Lower lobe of right lung (tissue), 2 donors: ENCODE measurements at regions not wholly inside any gene's neighbourhood (a gene's known extent, or its start where the extent isn't known, plus 50 kb on each side); places are given as distances from the start of the nearest gene placed in this dataset.

Experiments
- ATAC-seq, 2 donors: fragments of 200-7000 bp; cut with Tn5 transposase; one replicate each; pipeline ENCODE4 v1.9.1; 2020 to 2022; ENCODE audit warnings: mild to moderate bottlenecking in 2 of 2, moderate library complexity in 2 of 2
- DNase-seq: peaks from one replicate; pipeline ENCODE4 v3.0.0-alpha.2; 2020
- H3K27ac ChIP-seq: fragments of 200-600 bp; one replicate; pipeline ENCODE4 v1.8.0; 2022
- H3K27me3 ChIP-seq: fragments of 200-600 bp; one replicate; pipeline ENCODE4 v1.8.0; 2022; ENCODE audit warnings: low read depth
- H3K36me3 ChIP-seq: fragments of 200-600 bp; one replicate; pipeline ENCODE4 v1.8.0; 2022; ENCODE audit warnings: mild to moderate bottlenecking
- H3K4me1 ChIP-seq: fragments of 200-600 bp; one replicate; pipeline ENCODE4 v1.8.0; 2022
- H3K4me3 ChIP-seq: fragments of 200-600 bp; one replicate; pipeline ENCODE4 v1.8.0; 2022; ENCODE audit warnings: mild to moderate bottlenecking
- H3K9me3 ChIP-seq: fragments of 200-600 bp; one replicate; pipeline ENCODE4 v1.8.0; 2022
- intact Hi-C: fragments of 100-400 bp; cut with DNase I; formaldehyde crosslinking; loops from one replicate; pipeline ENCODE4 v1.11.0; 2022
- TF ChIP-seq, protein P1 (sequence below): fragments of 200-600 bp; IDR thresholded peaks from one replicate; pipeline ENCODE4 v1.8.0; 2022; ENCODE audit warnings: antibody characterized with exemption, mild to moderate bottlenecking
- donor health status: DM: no; HTN: yes; CAD: no; lungs with severe emphysema.

- no peaks in the 10 kb centered on the region for H3K36me3 ChIP-seq
- H3K9me3 ChIP-seq: no peaks in the 10 kb centered on the region
- DNase-seq (no peak), ATAC-seq (no peak)
- intact Hi-C loops: no loop called here
- no peak overlapping the region for H3K27ac ChIP-seq
- H3K4me3 ChIP-seq: no peak overlapping the region
- H3K4me1 ChIP-seq: peaks cover 5% of the 10 kb centered on the region
- TF ChIP-seq, protein P1, sequence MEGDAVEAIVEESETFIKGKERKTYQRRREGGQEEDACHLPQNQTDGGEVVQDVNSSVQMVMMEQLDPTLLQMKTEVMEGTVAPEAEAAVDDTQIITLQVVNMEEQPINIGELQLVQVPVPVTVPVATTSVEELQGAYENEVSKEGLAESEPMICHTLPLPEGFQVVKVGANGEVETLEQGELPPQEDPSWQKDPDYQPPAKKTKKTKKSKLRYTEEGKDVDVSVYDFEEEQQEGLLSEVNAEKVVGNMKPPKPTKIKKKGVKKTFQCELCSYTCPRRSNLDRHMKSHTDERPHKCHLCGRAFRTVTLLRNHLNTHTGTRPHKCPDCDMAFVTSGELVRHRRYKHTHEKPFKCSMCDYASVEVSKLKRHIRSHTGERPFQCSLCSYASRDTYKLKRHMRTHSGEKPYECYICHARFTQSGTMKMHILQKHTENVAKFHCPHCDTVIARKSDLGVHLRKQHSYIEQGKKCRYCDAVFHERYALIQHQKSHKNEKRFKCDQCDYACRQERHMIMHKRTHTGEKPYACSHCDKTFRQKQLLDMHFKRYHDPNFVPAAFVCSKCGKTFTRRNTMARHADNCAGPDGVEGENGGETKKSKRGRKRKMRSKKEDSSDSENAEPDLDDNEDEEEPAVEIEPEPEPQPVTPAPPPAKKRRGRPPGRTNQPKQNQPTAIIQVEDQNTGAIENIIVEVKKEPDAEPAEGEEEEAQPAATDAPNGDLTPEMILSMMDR: no peak
- H3K27me3 ChIP-seq: no peaks in the 10 kb centered on the region
Observed at GRCh38 chr3:64459711-64460110, 228.1 kb downstream of the ADAMTS9 start.

DNA sequence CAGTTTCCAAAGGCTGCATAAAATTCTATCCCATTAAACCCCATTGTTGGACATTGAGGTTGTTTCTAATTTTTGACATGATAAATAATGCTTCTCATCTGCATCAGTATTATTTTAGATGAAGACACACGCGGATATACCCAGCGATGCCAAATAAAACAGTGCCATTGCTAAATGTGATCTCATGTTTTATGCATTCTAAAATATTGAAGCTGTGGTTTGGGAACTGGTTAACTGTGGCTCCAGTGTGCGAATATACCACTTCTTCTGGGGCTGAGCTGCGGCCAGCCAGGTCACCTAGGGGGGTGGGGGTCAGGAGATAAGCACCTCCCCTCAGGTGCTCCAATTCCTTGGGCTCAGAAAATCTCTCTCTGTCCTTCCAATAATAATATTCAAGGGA lies 230.0 kb downstream of the ADAMTS9 start:
- intact Hi-C loops: no loop called here
- Histone ChIP-seq H3K4me1 (peaks cover 5% of the 10 kb centered on the region), H3K27ac (no peak overlapping the region), H3K9me3 (no peaks in the 10 kb centered on the region), H3K4me3 (no peak overlapping the region), H3K27me3 (no peaks in the 10 kb centered on the region), H3K36me3 (no peaks in the 10 kb centered on the region)
- no peak for ATAC-seq
- DNase-seq: no peak
- TF ChIP-seq, protein P1: no peak

- Histone ChIP-seq H3K27me3 (no peaks in the 10 kb centered on the region), H3K27ac (no peak overlapping the region), H3K36me3 (no peaks in the 10 kb centered on the region), H3K4me1 (no peaks in the 10 kb centered on the region), H3K4me3 (no peak overlapping the region), H3K9me3 (no peaks in the 10 kb centered on the region)
- ATAC-seq: no peak
- DNase-seq: no peak
- TF ChIP-seq, protein P1: no peak
- intact Hi-C loops: no loop called here
Observed at GRCh38 chr3:64456674-64457073, 231.1 kb downstream of the ADAMTS9 start.

DNA sequence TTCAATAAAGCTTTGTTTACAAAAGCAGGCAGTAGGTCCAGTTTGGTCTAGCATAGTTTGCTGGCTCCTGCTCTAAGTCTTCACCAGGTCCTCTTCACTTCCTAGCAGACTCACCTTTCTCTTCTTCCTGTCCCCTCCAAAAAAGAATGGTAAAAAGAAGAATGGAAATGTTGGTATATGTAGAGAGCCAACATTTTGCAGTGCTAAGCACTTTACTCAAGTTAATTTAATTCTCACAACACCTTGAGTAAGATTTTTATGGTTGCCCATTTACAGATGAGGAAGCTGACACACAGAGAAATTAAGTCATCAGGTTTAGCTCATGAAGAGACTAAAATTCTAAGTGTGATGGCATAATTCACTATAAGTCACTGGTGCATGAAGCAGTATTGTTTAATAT lies 230.1 kb upstream of the PRICKLE2 start:
- no peak for DNase-seq
- Histone ChIP-seq H3K27me3 (no peaks in the 10 kb centered on the region), H3K4me3 (no peak overlapping the region), H3K27ac (no peak overlapping the region), H3K36me3 (no peaks in the 10 kb centered on the region), H3K4me1 (no peaks in the 10 kb centered on the region), H3K9me3 (no peaks in the 10 kb centered on the region)
- ATAC-seq: no peak
- intact Hi-C loops: no loop called here
- TF ChIP-seq, protein P1: no peak

DNA sequence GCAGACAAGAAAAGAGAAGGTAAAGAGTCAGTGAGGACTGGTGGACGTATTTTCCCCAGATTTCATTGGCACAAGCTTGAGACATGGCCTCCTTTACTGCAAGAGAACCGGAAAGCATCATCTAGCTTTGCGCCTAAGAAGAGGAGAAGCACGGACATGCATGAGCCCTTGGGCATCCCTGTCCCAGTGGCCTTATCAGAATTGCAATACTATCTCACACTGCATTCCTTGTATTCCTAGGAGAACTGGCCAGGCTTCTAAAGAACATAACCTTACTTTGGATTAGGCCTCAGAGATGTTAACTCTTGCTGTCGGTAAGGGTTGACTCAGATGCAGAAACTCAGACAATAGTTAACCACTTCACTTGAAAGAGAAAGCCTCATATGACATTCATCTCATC lies 229.5 kb upstream of the PRICKLE2 start:
- intact Hi-C loops: no loop called here
- no peak for DNase-seq

More for the DNA sequence above, 229.5 kb upstream of the PRICKLE2 start:
- ATAC-seq: no peak
- Histone ChIP-seq H3K4me1 (no peaks in the 10 kb centered on the region), H3K27me3 (no peaks in the 10 kb centered on the region), H3K27ac (no peak overlapping the region), H3K4me3 (no peak overlapping the region), H3K36me3 (no peaks in the 10 kb centered on the region), H3K9me3 (no peaks in the 10 kb centered on the region)
- TF ChIP-seq, protein P1: no peak
